GM19240 (cell line): ENCODE measurements at regions not wholly inside any gene's neighbourhood (a gene's known extent, or its start where the extent isn't known, plus 50 kb on each side); places are given as distances from the start of the nearest gene placed in this dataset.
"Not testable (repeated sequence)": the region's sequence is repeated elsewhere in the genome, so short reads cannot be mapped to it uniquely, and the experiment has no call there.

Source experiments
- DNase-seq: peaks from one replicate; pipeline ENCODE4 v3.0.0; 2011; ENCODE audit warnings: low spot score; ENCODE audit not compliant: insufficient read length

DNA sequence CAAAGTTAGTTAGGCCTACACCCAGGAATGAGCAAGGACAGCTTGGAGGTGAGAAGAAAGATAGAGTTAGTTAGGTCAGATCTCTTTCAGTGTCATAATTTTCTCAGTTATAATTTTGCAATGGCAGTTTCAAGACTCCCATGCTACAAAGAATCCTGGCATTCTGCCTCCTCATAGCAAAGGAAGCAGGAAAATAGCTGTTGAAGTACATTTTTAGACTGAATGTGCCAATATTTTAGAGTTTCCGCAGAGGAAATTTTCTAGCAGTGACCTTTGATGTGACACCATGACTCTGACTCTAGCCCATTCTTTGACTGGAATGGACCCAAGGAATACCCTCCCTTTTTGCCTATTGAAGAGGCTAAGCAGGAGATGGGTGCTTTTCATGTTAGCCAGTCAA lies 371.7 kb downstream of the PIK3C3 start:
- DNase-seq, result no peak

DNA sequence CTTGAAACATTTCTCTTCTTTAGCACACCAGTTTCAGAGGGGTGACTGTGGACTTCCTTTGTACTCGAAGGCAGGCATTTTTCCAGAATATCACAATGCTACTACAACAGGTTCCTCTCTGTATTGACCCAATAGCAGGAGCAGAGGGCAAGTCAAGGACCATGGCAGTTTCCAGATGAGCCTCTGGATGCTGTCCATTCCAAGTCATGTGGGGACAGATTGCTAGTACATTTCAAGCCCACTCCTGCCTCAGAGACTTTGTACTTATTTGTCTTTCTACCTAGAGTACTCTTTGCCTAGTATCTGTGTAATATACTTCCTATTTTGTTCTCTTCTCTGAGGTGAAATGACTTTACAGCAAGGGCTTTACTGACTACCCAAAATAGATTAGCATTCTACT lies 373.9 kb downstream of the PIK3C3 start:
- DNase-seq, result no peak

DNA sequence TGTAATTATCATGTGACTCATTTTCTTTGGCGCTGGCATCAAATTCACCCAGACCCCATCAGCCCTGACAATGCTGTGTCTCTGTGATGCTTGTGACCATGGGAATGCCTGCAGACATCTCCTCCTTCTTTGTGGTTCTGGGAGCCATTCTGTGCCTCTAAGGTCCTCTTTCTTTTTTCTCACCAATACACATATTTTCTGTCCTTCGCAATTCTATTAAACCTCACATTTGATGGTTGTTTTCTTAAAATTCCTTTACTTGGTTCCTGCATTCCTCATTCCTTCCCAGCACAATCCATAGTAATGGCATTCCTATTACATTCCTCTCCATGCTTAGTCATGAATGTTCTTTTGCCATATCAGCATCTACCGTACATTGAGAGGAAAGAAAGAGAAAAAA lies 375.3 kb downstream of the PIK3C3 start:
- DNase-seq, result no peak

DNA sequence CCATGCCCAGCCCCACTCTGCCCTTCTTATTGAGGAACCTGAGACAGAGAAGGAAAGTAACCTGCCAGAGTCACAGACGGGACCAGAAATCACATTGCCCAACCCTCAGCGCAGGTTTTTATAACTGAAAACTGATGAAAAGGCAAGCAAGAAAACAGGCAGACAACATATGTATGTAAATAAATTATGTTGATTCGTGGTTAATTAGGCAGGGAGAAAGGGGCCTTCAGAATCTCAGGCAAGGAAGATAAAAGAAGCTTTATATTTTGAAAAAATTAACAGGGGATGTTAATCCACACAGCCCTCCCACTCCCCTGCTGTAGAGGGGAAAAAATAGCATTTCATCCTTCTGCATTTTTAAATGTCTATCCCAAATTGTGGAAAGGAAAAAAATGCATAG lies 378.5 kb downstream of the PIK3C3 start:
- DNase-seq, result no peak

DNA sequence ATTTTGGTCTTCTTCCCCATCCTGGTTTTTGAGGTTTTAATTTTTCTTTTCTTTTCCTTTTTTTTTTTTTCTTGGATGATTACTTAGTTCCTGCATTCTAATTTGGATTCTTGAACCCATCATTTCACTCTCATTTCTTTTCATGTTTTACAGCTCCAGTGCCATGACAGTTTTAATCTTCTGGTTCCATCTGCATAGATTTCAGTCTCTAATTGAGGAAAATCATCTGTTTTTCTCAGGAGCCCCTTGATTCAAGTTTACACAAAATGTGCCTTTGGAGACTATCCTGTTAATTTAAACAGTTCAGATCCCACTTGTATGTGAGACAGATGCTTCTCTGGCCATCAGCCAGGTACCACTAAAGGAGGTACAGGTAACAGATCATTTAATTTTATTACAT lies 379.9 kb downstream of the PIK3C3 start:
- no peak for DNase-seq

DNA sequence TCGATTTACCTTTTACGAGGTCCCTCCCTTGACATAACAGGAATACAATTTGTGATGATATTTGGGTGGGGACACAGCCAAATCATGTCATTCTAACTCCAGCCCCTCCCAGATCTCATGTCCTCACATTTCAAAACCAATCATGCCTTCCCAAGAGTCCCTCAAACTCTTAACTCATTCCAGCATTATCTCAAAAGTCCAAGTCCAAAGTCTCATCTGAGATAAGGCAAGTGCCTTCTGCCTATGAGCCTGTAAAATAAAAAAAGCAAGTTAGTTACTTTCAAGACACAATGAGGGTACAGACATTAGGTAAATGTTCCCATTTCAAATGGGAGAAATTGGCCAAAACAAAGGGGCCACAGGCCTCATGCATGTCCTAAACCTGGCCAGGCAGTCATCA lies 381.1 kb downstream of the PIK3C3 start:
- DNase-seq, result no peak

DNA sequence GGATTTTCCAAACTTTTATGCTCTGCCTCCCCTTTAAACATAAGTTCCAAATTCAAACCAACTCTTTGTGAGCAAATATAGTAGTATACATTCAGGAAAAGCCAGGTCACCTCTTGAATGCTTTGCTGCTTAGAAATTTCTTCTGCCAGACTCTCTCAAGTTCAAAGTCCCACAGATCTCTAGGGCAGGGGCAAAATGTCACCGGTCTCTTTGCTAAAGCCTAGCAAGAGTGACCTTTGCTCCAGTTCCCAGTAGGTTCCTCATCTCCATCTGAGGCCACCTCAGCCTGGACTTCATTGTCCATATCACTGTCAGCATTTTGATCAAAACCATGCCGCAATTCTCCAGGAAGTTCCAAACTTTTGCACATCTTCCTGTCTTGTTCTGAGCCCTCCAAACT lies 382.3 kb downstream of the PIK3C3 start:
- DNase-seq, result not testable (repeated sequence)

DNA sequence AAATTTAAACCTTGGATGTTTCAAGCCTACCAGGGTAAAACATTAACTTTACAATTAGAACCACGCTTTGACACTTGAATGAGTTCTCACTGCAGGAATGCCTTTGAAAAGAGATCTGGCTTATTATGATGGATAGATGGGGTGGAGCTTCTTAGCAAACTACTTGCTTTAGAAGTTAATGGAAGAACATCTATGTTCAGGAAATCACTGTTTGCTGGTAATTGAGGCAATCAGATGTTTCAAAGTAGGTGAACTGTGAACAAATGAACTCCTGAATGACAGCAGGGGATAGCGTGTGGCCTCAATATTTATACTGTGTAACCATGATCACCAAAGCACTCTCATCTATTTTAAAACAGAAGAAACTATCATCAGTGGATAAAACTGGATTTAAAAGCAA lies 383.6 kb downstream of the PIK3C3 start:
- no peak for DNase-seq

DNA sequence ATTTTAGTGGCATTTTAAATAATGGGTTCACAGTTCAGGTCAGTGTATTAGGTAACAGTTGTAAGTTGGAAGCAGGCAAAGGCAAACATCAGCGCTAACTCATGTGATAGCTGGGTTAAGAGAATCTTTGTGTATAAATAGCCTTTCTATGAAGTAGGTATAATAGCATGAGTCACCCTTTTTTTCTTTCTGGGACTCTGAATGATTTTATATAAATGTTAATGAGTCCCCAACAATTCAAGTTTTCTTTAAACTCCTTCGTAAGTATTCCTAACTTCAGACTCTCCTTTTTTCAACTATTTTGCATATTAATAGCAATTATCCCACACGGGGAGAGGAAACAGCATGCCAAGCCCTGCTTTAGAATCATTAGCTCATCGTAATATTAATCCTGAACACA lies 384.3 kb downstream of the PIK3C3 start:
- DNase-seq, result no peak

DNA sequence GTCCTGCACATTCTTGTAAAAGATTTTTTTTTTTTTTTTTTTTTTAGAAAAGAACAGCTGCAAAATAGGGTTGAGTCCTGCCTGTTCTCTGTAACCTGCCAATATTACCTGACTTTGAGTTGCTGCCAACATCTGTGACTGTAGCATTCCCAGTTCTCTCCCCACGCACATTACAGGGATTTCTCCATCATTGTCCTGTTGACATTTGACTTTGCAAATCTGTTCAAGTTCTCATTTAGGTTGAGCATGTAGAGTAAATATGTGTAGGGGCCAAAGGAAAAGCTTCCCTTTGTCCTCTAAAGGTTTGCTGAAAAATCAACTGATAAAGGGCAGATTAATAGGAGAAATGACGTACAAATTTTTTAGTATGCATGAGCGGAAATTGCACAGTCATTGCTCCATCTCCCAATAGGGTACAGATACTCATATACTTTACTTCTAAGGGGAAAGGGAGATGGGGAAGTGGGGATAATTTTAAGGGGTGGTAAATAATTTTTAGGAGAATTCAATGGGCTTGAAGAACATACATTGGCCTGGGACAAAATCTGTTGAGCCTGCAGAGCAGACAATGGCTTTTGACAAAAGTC lies 385.5 kb downstream of the PIK3C3 start:
- no peak for DNase-seq

DNA sequence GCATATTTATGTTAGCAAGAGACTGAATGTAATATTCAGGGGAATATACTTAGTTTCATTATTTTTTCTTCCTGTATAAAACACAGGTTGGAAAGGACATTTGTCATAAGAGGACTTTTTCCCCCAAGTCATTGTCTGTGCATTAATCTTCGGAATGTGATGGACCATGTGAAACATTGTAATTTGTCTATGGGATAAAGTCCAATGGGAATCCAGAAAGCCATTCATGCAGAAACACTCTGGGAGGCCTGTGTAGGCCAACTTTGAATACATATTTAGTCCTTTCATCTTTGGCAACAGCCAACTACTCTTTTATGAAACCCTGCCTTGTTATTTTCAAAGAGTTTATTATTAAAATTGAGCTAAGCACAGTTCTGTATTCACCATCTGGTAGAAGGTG lies 386.4 kb downstream of the PIK3C3 start:
- DNase-seq, result no peak

DNA sequence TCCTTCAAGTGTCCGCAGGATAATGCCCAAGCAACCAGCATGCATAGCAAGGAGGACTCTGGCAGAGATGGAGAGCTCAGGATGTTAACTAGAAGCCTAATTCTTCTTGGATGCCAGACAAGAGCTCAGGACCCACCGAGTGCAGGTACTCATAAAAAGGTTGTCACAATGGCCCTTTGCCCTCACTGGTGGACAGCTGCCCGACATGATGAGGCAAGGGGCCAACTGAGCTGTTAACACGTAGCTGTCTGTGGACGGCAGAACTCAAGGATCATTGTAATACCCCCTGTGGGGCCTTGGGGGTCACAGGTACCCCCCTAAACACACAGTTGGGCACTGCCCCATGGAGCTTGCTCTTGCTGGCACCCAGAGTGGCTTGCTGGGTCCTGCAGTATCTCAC lies 393.7 kb downstream of the PIK3C3 start:
- no peak for DNase-seq

DNA sequence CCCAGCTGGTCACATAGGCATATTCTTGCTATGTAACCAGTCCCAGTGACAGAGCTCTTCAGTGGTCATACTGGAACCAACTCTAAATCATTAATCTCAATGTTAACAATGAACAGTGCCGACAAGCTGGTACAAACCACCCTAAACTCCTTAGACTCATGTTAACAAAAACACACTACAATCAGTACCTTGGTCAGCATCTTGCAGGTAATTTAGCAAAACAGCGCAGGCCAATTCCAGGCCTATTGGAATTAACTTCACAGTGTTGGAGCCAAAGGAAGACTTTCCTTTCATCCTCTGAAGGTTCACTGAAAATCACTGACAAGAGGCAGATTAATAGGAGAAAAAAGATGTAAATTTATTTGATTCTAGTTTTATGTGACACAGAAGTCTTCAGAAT lies 396.4 kb downstream of the PIK3C3 start:
- no peak for DNase-seq

DNA sequence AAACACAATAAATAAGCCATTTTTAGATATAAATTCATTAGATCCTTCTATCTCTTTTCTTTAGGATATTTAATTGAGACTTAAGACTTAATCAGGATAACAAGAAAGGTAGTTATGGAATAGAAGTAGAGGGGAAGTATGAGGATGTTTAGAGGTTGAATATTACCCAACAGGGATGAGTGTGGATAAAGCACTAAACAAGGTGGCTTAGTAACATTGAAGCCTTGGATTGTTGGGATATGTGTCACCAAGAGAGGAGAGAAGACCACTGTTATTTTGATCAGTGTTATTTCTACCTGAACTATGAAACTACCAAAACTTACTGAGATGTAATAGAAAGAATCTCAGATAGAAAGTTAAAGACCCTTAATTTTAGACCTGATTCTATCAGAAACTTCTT lies 405.7 kb downstream of the PIK3C3 start:
- no peak for DNase-seq

DNA sequence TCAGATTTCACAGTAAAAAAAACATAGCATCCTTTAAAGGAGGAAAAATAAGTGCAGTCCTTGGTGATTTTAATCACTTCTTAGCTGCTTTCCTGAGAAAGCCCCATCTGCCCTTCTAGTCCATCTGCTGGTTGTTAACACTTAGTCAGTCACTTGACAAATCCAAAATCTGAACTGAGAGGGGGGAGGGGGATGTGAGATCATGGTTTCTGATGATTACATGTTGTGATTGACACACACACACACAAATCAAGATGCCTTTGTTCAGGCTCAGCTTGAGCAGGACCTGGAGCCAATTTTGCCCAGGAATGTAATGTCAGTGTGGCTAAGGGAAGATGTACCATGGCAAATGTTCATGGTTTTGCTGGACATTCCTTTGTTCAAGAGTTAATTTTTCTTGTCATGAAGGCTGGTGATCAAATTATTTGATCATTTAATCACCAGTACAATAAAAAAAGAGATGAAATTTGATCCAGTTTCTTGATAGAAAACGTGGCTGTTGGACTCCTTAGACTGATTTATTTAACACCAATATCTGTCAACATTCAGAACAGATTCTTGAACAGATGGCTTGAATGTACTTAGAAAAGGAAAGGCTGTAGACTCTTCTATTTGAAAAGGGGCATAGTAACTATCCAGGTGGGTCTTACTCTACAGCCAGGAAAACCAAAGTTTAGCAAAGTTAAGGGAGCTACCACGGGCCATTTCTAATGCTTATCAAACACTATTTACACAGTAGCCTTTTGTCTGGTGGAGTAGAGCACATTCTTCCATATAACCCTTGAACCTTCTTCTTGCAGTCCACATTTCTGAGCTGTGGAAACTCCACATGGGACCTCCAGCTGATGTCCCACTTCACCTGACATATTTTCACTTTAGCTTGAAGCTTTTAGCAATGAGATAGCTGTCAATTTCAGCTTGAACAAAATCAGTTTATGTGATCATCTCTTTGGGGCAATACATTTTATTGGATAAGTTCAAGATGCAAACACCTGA lies 408.7 kb downstream of the PIK3C3 start:
- no peak for DNase-seq

DNA sequence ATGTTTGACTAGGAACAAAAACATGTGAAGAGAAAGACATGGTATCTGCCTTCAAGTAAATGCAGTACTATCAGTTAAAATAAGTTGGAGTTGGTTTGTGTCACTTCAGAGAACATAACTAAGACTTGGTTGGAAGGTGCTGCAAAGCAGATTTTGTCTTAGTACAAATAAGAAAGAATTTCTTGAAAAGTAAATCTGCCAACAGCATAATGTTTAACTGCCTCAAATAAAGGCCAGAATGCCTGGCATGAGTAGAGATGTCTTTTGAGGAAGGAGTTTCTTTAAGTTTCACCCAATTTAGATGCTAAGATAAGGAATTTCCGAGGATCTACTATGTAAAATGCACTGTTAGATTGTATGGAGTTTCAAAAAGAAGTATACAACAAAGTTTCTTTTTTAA lies 409.7 kb downstream of the PIK3C3 start:
- no peak for DNase-seq

DNA sequence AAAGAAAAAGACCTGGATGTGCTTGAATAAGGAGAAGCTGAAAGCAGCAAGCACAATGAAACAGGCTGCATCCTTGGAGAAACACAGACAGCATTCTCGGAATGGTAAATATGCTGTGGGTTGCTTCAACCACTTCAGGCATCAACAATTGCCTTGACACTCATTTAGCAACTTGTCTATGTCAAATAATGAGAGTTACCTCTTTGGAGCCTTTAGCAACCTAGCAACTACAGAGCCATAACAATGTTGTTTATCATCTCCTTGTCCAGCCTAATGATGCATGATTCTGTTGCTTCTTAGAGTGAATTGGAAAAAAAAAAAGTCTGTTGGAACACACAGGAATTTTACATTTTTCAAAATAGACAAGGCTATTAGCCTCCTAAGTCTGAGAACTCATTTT lies 410.6 kb downstream of the PIK3C3 start:
- no peak for DNase-seq

DNA sequence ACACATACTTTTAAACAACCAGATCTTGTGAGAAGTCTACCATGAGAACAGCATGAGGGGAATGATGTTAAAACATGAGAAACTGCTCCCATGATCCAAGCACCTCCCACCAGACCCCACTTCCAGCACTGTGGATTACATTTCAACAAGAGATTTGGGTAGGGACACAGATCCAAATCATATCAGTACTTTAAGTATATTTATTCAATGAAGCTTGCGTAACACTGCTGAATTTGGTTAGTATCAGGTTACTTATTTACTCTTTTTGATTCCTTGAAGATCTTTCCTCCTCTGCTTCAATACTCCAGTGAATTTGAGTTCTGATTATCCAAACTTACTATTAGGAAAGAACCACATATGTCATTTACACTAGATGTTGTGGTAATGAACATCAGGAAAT lies 418.6 kb downstream of the PIK3C3 start:
- DNase-seq, result no peak

DNA sequence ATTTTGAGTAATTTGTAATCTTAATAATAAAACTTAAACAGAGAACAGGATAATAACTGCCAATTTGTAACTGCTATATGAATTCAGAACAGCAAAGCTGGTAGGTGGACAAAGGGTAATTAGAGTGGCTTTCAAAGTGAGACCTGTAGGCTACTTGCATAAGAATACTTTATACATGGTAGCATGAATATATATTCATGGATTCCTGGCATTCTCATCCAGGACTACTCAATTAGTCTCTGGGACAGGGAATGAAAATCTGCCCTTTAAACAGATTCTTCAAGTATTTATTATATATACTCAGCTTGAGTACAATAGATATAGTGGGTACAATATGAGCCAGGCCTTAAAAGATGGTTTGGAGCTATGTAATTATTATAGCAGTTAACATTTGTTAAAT lies 419.9 kb downstream of the PIK3C3 start:
- DNase-seq, result no peak

DNA sequence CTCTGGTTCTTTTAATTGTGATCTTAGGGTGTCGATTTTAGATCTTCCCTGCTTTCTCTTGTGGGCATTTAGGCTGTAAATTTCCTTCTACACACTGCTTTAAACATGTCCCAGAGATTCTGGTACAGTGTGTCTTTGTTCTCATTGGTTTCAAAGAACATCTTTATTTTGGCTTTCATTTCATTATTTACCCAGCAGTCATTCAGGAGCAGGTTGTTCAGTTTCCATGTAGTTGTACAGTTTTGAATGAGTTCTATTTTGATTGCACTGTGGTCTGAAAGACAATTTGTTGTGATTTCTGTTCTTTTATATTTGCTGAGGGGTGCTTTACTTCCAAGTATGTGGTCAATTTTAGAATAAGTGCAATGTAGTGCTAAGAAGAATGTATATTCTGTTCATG lies 423.8 kb downstream of the PIK3C3 start:
- not testable (repeated sequence) for DNase-seq

DNA sequence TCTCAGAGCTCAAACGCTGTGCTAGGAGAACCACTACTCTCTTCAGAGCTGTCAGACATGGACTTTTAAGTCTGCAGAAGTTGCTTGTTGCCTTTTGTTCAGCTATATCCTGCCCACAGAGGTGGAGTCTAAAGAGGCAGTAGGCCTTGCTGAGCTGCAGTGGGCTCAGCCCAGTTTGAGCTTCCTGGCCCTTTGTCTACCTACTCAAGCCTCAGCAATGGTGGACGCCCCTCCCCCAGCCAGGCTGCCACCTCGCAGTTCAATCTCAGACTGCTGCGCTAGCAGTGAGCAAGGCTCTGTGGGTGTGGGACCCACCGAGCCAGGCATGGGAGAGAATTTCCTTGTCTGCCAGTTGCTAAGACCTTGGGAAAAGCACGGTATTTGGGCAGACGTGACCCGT lies 426.2 kb downstream of the PIK3C3 start:
- not testable (repeated sequence) for DNase-seq

DNA sequence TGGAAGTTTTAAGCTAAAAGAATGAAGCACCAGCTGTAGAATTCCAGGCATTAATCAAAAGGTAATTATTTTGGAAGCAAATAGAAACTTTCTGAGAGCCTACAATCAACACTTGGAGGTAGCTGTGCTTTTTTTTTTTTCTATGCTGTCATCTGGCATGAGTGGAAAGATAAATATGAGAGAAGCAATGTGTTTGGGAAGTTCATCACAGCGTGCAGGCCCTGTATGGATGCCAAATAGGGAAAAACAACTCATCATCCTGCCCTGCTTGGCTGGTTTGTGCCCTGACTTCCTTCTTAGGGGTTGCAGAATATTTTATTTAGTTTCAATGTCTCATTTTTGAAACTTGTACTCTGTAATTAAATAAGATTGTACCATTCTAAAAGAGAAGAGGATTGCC lies 437.4 kb downstream of the PIK3C3 start:
- no peak for DNase-seq

DNA sequence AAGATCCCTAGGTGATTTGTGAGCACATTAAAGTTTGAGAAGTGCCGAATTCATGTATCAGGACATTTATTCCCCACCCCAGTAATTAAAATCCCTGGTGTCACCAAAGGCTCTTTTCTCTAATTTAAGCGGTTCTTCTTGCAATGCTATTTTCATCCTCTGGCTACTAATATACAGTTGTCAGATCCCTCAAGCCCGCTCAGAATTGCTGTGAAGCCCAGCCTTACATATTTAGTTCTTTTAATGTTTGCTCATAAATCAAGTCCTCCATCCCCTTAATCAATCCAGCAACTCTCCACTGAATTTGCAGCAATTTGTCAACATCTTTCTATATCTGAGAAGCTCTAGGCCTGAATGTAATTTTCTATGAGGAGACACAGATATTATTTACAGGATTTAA lies 437.9 kb downstream of the PIK3C3 start:
- DNase-seq, result no peak
